Body of pancreas (tissue), 4 donors: ENCODE measurements at regions not wholly inside any gene's neighbourhood (a gene's known extent, or its start where the extent isn't known, plus 50 kb on each side); places are given as distances from the start of the nearest gene placed in this dataset.

Source experiments
- CTCF ChIP-seq, 7 experiments: fragments of 450-650 bp in 4 of 7; fragments of 200-600 bp in 3 of 7; sonication (generic) in 3 of 7; IDR thresholded peaks; one replicate each; pipeline ENCODE4 v1.5.1; 2016 to 2019; ENCODE audit warnings: antibody characterized with exemption in 7 of 7
- POLR2A ChIP-seq, 3 donors: fragments of 450-650 bp; IDR thresholded peaks; one replicate each; pipeline ENCODE4 v1.6.1; 2016; ENCODE audit warnings: antibody characterized with exemption in 3 of 3, mild to moderate bottlenecking in 2 of 3

- TF ChIP-seq POLR2A (IDR thresholded peaks at IDR 0.05) (no peak), CTCF (IDR thresholded peaks at IDR 0.05) (no peak)
Observed at GRCh38 chr22:48241658-48242057, 1479.2 kb downstream of the TBC1D22A start.
